Kidney epithelial cell (primary cell): ENCODE measurements at regions not wholly inside any gene's neighbourhood (a gene's known extent, or its start where the extent isn't known, plus 50 kb on each side); places are given as distances from the start of the nearest gene placed in this dataset.
"Not testable (repeated sequence)": the region's sequence is repeated elsewhere in the genome, so short reads cannot be mapped to it uniquely, and the experiment has no call there.

Experiments used
- DNase-seq: peaks from one replicate; pipeline ENCODE4 v3.0.0-alpha.2; 2010; ENCODE audit warnings: low read depth
- H3K27me3 ChIP-seq: 2 replicates; pipeline ENCODE4 v1.6.0; 2011; ENCODE audit warnings: low read length; ENCODE audit not compliant: control insufficient read depth, insufficient read depth
- H3K36me3 ChIP-seq: 2 replicates; pipeline ENCODE4 v1.5.1; 2011; ENCODE audit warnings: low read length; ENCODE audit not compliant: control insufficient read depth, insufficient read depth
- H3K4me3 ChIP-seq: 2 replicates; pipeline ENCODE4 v1.5.1; 2011; ENCODE audit warnings: low read depth, mild to moderate bottlenecking, control low read depth, low read length
- CTCF ChIP-seq: IDR thresholded peaks from 2 replicates; pipeline ENCODE4 v1.5.1; 2011; ENCODE audit warnings: mild to moderate bottlenecking, moderate library complexity, low read length, control low read depth, inconsistent platforms; ENCODE audit not compliant: insufficient read depth, poor library complexity, severe bottlenecking

GRCh38 chr17:64718058-64718457 lies 56.0 kb upstream of the SMURF2 start:
- no peak for TF ChIP-seq CTCF
- no peak overlapping the region for H3K4me3 ChIP-seq
- DNase-seq = no peak
- no peaks in the 10 kb centered on the region for H3K36me3 ChIP-seq
- H3K27me3 ChIP-seq = no peaks in the 10 kb centered on the region

- H3K36me3 ChIP-seq, DNase-seq, H3K4me3 ChIP-seq, H3K27me3 ChIP-seq: not testable (repeated sequence)
Observed at GRCh38 chr17:64716496-64716895, 54.4 kb upstream of the SMURF2 start.

- not testable (repeated sequence) for DNase-seq, H3K27me3 ChIP-seq, H3K36me3 ChIP-seq, H3K4me3 ChIP-seq
Observed at GRCh38 chr17:64713786-64714185, 51.7 kb upstream of the SMURF2 start.

GRCh38 chr17:64712557-64713351 lies 50.6 kb upstream of the SMURF2 start:
- not testable (repeated sequence) for DNase-seq, H3K4me3 ChIP-seq, H3K27me3 ChIP-seq, H3K36me3 ChIP-seq
